Naive thymus-derived CD4-positive, alpha-beta T cell (primary cell): ENCODE measurements at regions not wholly inside any gene's neighbourhood (a gene's known extent, or its start where the extent isn't known, plus 50 kb on each side); places are given as distances from the start of the nearest gene placed in this dataset.

ENCODE experiments used
- ATAC-seq: fragments of 150-1000 bp; cut with Tn5 transposase; 2 replicates; pipeline ENCODE4 v1.10.0; 2021; ENCODE audit warnings: mild to moderate bottlenecking, moderate library complexity
- CTCF ChIA-PET: fragments of 350-600 bp; sonication (Branson Sonifier 250); formaldehyde crosslinking; loops from one replicate; lab custom pipeline; 2021; ENCODE audit warnings: antibody characterized with exemption; lab: Charles Lee
- POLR2A ChIA-PET: fragments of 350-600 bp; sonication (Branson Sonifier 250); formaldehyde crosslinking; loops from one replicate; lab custom pipeline; 2021; ENCODE audit warnings: antibody characterized with exemption, inconsistent platforms; lab: Charles Lee
- DNase-seq, 9 donors: peaks; one replicate each; pipeline versions ENCODE4 v3.0.0 to v3.0.0-alpha.2; 2020 to 2022; ENCODE audit warnings: mixed read lengths in 1 of 9
- H3K27ac ChIP-seq: one replicate; pipeline ENCODE4 v1.7.0; 2013; ENCODE audit warnings: mild to moderate bottlenecking, low read depth, low read length, moderate library complexity
- H3K27me3 ChIP-seq, 2 donors: one replicate each; pipeline ENCODE4 v1.7.0; 2013; ENCODE audit warnings: low read length in 2 of 2, mild to moderate bottlenecking in 2 of 2, moderate library complexity in 2 of 2; ENCODE audit not compliant: control insufficient read depth in 2 of 2, insufficient read depth in 2 of 2
- H3K36me3 ChIP-seq, 3 experiments: 1 replicate in 2 of 3; 2 replicates in 1 of 3; pipeline ENCODE4 v1.7.0; 2013; ENCODE audit warnings: low read length in 3 of 3, mild to moderate bottlenecking in 3 of 3, moderate library complexity in 1 of 3; ENCODE audit not compliant: insufficient read depth in 3 of 3, control insufficient read depth in 2 of 3
- H3K4me1 ChIP-seq, 2 donors: one replicate each; pipeline ENCODE4 v1.7.0; 2013; ENCODE audit warnings: low read length in 2 of 2, mild to moderate bottlenecking in 2 of 2, moderate library complexity in 1 of 2; ENCODE audit not compliant: control insufficient read depth in 2 of 2, insufficient read depth in 2 of 2
- H3K4me3 ChIP-seq: 2 replicates; pipeline ENCODE4 v1.7.0; 2013; ENCODE audit warnings: mild to moderate bottlenecking, low read length
- H3K9me3 ChIP-seq, 3 experiments: 1 replicate in 2 of 3; 2 replicates in 1 of 3; pipeline ENCODE4 v1.7.0; 2013; ENCODE audit warnings: low read length in 3 of 3; ENCODE audit not compliant: control insufficient read depth in 2 of 3
- H3K27ac Mint-ChIP-seq, 9 donors: one replicate each; pipeline ENCODE4 v1.8.0; 2020 to 2022; ENCODE audit warnings: mixed read lengths in 9 of 9, mild to moderate bottlenecking in 8 of 9, moderate library complexity in 5 of 9, inconsistent platforms in 2 of 9
- H3K27me3 Mint-ChIP-seq, 5 donors: one replicate each; pipeline ENCODE4 v1.8.0; 2021 to 2022; ENCODE audit warnings: mixed read lengths in 5 of 5, mild to moderate bottlenecking in 1 of 5
- H3K36me3 Mint-ChIP-seq, 5 donors: one replicate each; pipeline ENCODE4 v1.8.0; 2020 to 2022; ENCODE audit warnings: mixed read lengths in 5 of 5, mild to moderate bottlenecking in 3 of 5, inconsistent platforms in 1 of 5
- H3K4me1 Mint-ChIP-seq, 7 donors: one replicate each; pipeline ENCODE4 v1.8.0; 2020 to 2022; ENCODE audit warnings: mixed read lengths in 7 of 7, mild to moderate bottlenecking in 3 of 7, inconsistent platforms in 1 of 7
- H3K4me3 Mint-ChIP-seq, 10 donors: one replicate each; pipeline ENCODE4 v1.8.0; 2020 to 2022; ENCODE audit warnings: mild to moderate bottlenecking in 10 of 10, mixed read lengths in 10 of 10, moderate library complexity in 6 of 10, inconsistent platforms in 2 of 10
- H3K9me3 Mint-ChIP-seq, 11 donors: one replicate each; pipeline ENCODE4 v1.8.0; 2020 to 2022; ENCODE audit warnings: mixed read lengths in 11 of 11, mild to moderate bottlenecking in 4 of 11, inconsistent platforms in 1 of 11, moderate library complexity in 1 of 11
- intact Hi-C, 2 donors: fragments of 100-400 bp; cut with micrococcal nuclease; formaldehyde crosslinking; loops; one replicate each; pipeline ENCODE4 v1.15.1; 2023

- POLR2A ChIA-PET = no interaction called here
- peaks cover 0 to 4% (median 0%) of the 10 kb centered on the region in 11 donors for H3K9me3 Mint-ChIP-seq
- H3K36me3 Mint-ChIP-seq = no peaks in the 10 kb centered on the region
- no peaks in the 10 kb centered on the region for H3K27me3 ChIP-seq
- peaks cover 0 to 3% (median 0%) of the 10 kb centered on the region in 7 donors for H3K4me1 Mint-ChIP-seq
- no peak overlapping the region for H3K27ac ChIP-seq
- H3K36me3 ChIP-seq = no peaks in the 10 kb centered on the region
- CTCF ChIA-PET = no interaction called here
- intact Hi-C loops = no loop called here
- H3K4me3 ChIP-seq = no peak overlapping the region
- peaks cover 4 to 39% (median 7%) of the 10 kb centered on the region in 5 donors for H3K27me3 Mint-ChIP-seq
- DNase-seq (no peak), ATAC-seq (no peak)
- H3K4me1 ChIP-seq = no peaks in the 10 kb centered on the region
- H3K4me3 Mint-ChIP-seq = no peak overlapping the region
- H3K27ac Mint-ChIP-seq = no peak overlapping the region
- H3K9me3 ChIP-seq = no peaks in the 10 kb centered on the region
Measured at GRCh38 chr1:4172644-4173599, 272.9 kb upstream of the C1orf174 start.

- Mint-ChIP-seq H3K4me1 (peaks cover 0 to 3% (median 0%) of the 10 kb centered on the region in 7 donors), H3K36me3 (no peaks in the 10 kb centered on the region), H3K9me3 (peaks cover 0 to 4% (median 0%) of the 10 kb centered on the region in 11 donors), H3K27ac (no peak overlapping the region), H3K27me3 (peaks cover 4 to 36% (median 7%) of the 10 kb centered on the region in 5 donors), H3K4me3 (no peak overlapping the region)
- POLR2A ChIA-PET = no interaction called here
- intact Hi-C loops = no loop called here
- DNase-seq (no peak), ATAC-seq (no peak)
- Histone ChIP-seq H3K4me3 (no peak overlapping the region), H3K4me1 (no peaks in the 10 kb centered on the region), H3K36me3 (no peaks in the 10 kb centered on the region), H3K27me3 (no peaks in the 10 kb centered on the region), H3K9me3 (no peaks in the 10 kb centered on the region), H3K27ac (no peak overlapping the region)
- CTCF ChIA-PET = no interaction called here
Measured at GRCh38 chr1:4173731-4174130, 273.7 kb upstream of the C1orf174 start.

- Mint-ChIP-seq H3K36me3 (no peaks in the 10 kb centered on the region), H3K27ac (no peak overlapping the region), H3K4me1 (peaks cover 0 to 3% (median 0%) of the 10 kb centered on the region in 7 donors), H3K9me3 (peaks cover 0 to 4% (median 0%) of the 10 kb centered on the region in 11 donors), H3K4me3 (peak overlapping the region in 1 of 10 donors; percentile 12), H3K27me3 (peaks cover 0 to 31% (median 7%) of the 10 kb centered on the region in 5 donors)
- no peak overlapping the region for H3K4me3 ChIP-seq
- H3K4me1 ChIP-seq = no peaks in the 10 kb centered on the region
- no peaks in the 10 kb centered on the region for H3K27me3 ChIP-seq
- CTCF ChIA-PET = no interaction called here
- DNase-seq = no peak
- no peaks in the 10 kb centered on the region for H3K36me3 ChIP-seq
- H3K9me3 ChIP-seq = no peaks in the 10 kb centered on the region
- POLR2A ChIA-PET = no interaction called here
- intact Hi-C loops = no loop called here
- no peak for ATAC-seq
- no peak overlapping the region for H3K27ac ChIP-seq
Measured at GRCh38 chr1:4174291-4175200, 274.5 kb upstream of the C1orf174 start.

- H3K9me3 Mint-ChIP-seq = peaks cover 0 to 4% (median 0%) of the 10 kb centered on the region in 11 donors
- Histone ChIP-seq H3K36me3 (no peaks in the 10 kb centered on the region), H3K4me3 (no peak overlapping the region), H3K27me3 (no peaks in the 10 kb centered on the region), H3K4me1 (no peaks in the 10 kb centered on the region), H3K9me3 (no peaks in the 10 kb centered on the region), H3K27ac (no peak overlapping the region)
- no peak overlapping the region for H3K27ac Mint-ChIP-seq
- H3K4me1 Mint-ChIP-seq = peaks cover 0 to 3% (median 0%) of the 10 kb centered on the region in 7 donors
- H3K4me3 Mint-ChIP-seq = no peak overlapping the region
- no peak for DNase-seq
- no peak for ATAC-seq
- ChIA-PET POLR2A (no interaction called here), CTCF (no interaction called here)
- H3K27me3 Mint-ChIP-seq = peaks cover 0 to 25% (median 7%) of the 10 kb centered on the region in 5 donors
- H3K36me3 Mint-ChIP-seq = no peaks in the 10 kb centered on the region
- intact Hi-C loops = no loop called here
Measured at GRCh38 chr1:4175566-4176405, 275.7 kb upstream of the C1orf174 start.

- H3K4me1 Mint-ChIP-seq = peaks cover 0 to 3% (median 0%) of the 10 kb centered on the region in 7 donors
- CTCF ChIA-PET = interaction anchor here (0.7 kb wide), 1 partner anchor 1333 kb away, joined by 3 read pairs; no protein-coding TSS in a partner anchor
- H3K27ac ChIP-seq = no peak overlapping the region
Measured at GRCh38 chr1:4176841-4177240, 276.8 kb upstream of the C1orf174 start.

More at GRCh38 chr1:4176841-4177240, 276.8 kb upstream of the C1orf174 start:
- no peak overlapping the region for H3K4me3 Mint-ChIP-seq
- no peaks in the 10 kb centered on the region for H3K36me3 Mint-ChIP-seq
- Histone ChIP-seq H3K27me3 (no peaks in the 10 kb centered on the region), H3K9me3 (no peaks in the 10 kb centered on the region), H3K4me3 (no peak overlapping the region), H3K36me3 (no peaks in the 10 kb centered on the region), H3K4me1 (no peaks in the 10 kb centered on the region)
- ATAC-seq (no peak), DNase-seq (no peak)
- intact Hi-C loops = no loop called here
- H3K27ac Mint-ChIP-seq = peak overlapping the region in 2 of 9 donors; percentile 23 to 74
- POLR2A ChIA-PET = no interaction called here
- H3K9me3 Mint-ChIP-seq = peaks cover 0 to 4% (median 0%) of the 10 kb centered on the region in 11 donors
- H3K27me3 Mint-ChIP-seq = peaks cover 0 to 19% (median 7%) of the 10 kb centered on the region in 5 donors
